Fibroblast of lung (primary cell): ENCODE measurements at regions not wholly inside any gene's neighbourhood (a gene's known extent, or its start where the extent isn't known, plus 50 kb on each side); places are given as distances from the start of the nearest gene placed in this dataset.
A peak's percentile ranks its signal among the peaks of the same experiment; 100 is the strongest.
"Not testable (repeated sequence)": the region's sequence is repeated elsewhere in the genome, so short reads cannot be mapped to it uniquely, and the experiment has no call there.

Experiments used
- DNase-seq, 2 donors: peaks; one replicate each; pipeline versions ENCODE4 v3.0.0 to v3.0.0-alpha.2; 2010; ENCODE audit warnings: low read depth in 2 of 2
- H2AFZ ChIP-seq: 2 replicates; pipeline ENCODE4 v1.5.1; 2012; ENCODE audit warnings: low read length, control low read depth, inconsistent platforms
- H3K27ac ChIP-seq: 2 replicates; pipeline ENCODE4 v1.5.1; 2011; ENCODE audit warnings: low read length, control low read depth; ENCODE audit not compliant: insufficient read depth
- H3K27me3 ChIP-seq: 2 replicates; pipeline ENCODE4 v1.5.1; 2011; ENCODE audit warnings: mild to moderate bottlenecking, low read length; ENCODE audit not compliant: control insufficient read depth, insufficient read depth
- H3K36me3 ChIP-seq: 2 replicates; pipeline ENCODE4 v1.5.1; 2011; ENCODE audit warnings: low read length; ENCODE audit not compliant: control insufficient read depth, insufficient read depth
- H3K4me1 ChIP-seq: 2 replicates; pipeline ENCODE4 v1.5.1; 2011; ENCODE audit warnings: low read length; ENCODE audit not compliant: control insufficient read depth, insufficient read depth; ENCODE audit errors: extremely low read depth
- H3K4me2 ChIP-seq: 2 replicates; pipeline ENCODE4 v1.5.1; 2011; ENCODE audit warnings: low read length, control low read depth; ENCODE audit not compliant: insufficient read depth; ENCODE audit errors: extremely low read depth
- H3K4me3 ChIP-seq, 4 experiments: fragments of 200-600 bp in 1 of 4; sonication (generic) in 1 of 4; replicated peaks in 1 of 4; 2 replicates each; pipeline ENCODE4 v1.5.1; 2011 to 2016; ENCODE audit warnings: low read length in 4 of 4, low read depth in 3 of 4, mild to moderate bottlenecking in 3 of 4, control low read depth in 2 of 4, inconsistent platforms in 1 of 4, mixed read lengths in 1 of 4; ENCODE audit not compliant: insufficient read depth in 1 of 4; ENCODE audit errors: control extremely low read depth in 1 of 4
- H3K79me2 ChIP-seq: 2 replicates; pipeline ENCODE4 v1.5.1; 2012; ENCODE audit warnings: mild to moderate bottlenecking, low read length, inconsistent platforms; ENCODE audit not compliant: control insufficient read depth, insufficient read depth
- H3K9ac ChIP-seq: 2 replicates; pipeline ENCODE4 v1.5.1; 2011; ENCODE audit warnings: mild to moderate bottlenecking, low read length, control low read depth; ENCODE audit not compliant: insufficient read depth
- H3K9me3 ChIP-seq: 2 replicates; pipeline ENCODE4 v1.5.1; 2012; ENCODE audit warnings: low read depth, low read length; ENCODE audit not compliant: control insufficient read depth, insufficient read depth
- H4K20me1 ChIP-seq: 2 replicates; pipeline ENCODE4 v1.5.1; 2011; ENCODE audit warnings: low read length; ENCODE audit not compliant: control insufficient read depth, insufficient read depth; ENCODE audit errors: extremely low read depth
- EZH2 ChIP-seq: IDR thresholded peaks from 2 replicates; pipeline ENCODE4 v1.5.1; 2012; ENCODE audit warnings: low read length, control low read depth, mild to moderate bottlenecking; ENCODE audit errors: missing control alignments
- TF ChIP-seq, protein P1 (sequence below), 2 donors: IDR thresholded peaks in 1 of 2; conservative IDR thresholded peaks in 1 of 2; 1 replicate in 1 of 2; 2 replicates in 1 of 2; pipeline ENCODE4 v1.5.1; 2011 to 2012; ENCODE audit warnings: low read length in 2 of 2, control low read depth in 1 of 2, inconsistent platforms in 1 of 2, low read depth in 1 of 2, mild to moderate bottlenecking in 1 of 2

DNA sequence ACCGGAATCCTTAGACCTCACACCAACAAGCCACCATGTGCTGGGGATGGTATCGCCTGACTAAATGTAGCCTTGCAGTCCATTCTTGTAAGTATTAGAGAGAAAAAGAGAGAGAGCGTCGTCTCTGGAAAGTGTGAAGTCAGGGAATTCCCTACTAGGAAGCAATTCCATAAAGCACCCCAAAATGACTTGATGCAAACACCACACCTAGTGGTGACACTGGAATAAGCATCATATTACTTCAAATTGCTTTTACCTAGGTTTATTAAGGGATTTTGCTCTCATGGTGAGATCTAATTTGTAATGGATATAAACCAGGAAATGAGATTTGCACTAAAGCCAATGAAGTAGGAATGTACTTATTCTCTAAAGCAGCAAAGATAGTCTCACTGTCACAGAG, 111.4 kb upstream of the METTL9 start:
- not testable (repeated sequence) for H3K9ac ChIP-seq, H3K27me3 ChIP-seq, DNase-seq, H2AFZ ChIP-seq, H3K4me3 ChIP-seq, H3K4me2 ChIP-seq, H3K36me3 ChIP-seq, H3K79me2 ChIP-seq, H3K27ac ChIP-seq, H4K20me1 ChIP-seq, H3K9me3 ChIP-seq, H3K4me1 ChIP-seq

DNA sequence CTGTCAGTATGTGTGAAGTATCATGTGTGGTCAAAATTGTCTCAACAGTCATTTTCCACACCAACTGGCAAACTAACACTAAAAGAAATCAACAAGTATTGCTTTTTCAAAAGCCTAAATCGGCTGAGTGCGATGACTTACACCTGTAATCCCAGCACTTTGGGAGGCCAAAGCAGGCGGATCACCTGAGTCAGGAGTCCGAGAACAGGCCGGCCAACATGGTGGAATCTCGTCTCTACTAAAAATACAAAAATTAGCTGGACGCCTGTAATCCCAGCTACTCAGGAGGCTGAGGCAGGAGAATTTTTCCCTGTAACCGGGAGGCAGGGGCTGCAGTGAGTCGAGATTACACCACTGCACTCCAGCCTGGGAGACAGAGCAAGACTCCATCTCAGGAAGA, 100.3 kb upstream of the METTL9 start:
- not testable (repeated sequence) for H3K27ac ChIP-seq, H2AFZ ChIP-seq, H3K4me1 ChIP-seq, H3K27me3 ChIP-seq, H3K4me2 ChIP-seq, H3K36me3 ChIP-seq, DNase-seq, H3K4me3 ChIP-seq, H3K9ac ChIP-seq, H3K9me3 ChIP-seq, H4K20me1 ChIP-seq
- H3K79me2 ChIP-seq = peaks cover 15% of the 10 kb centered on the region

DNA sequence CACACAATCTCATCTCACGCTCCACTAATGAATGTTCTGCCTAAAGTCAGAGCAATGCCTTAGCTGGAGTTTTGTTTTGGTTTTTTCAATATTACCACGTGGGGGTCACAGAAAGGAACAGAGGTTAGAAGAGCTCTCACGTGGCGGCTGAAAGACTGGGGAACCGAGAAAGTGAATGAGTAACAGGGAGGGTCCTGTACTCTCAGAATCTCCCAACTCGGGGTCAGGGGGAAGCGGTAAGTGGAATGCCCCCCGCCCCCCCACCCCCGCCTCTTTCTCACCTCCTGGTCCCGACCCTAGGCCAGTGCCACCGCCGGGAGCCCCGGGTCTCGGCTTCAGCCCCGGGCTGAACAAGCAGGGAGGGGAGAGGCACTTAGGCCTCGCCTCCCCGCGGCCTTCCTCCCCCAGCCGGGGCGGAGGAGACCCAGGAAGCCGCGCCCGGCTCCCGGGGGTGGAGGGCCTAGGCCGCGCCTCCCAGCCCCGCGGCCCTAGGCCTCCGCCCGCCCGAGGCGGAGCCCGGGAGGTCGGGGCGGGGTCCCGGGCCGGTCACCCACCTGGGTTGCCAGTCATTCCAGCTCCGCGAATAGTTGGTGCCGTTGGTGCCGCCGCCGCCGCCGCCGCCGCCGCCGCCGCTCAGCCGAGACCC, 98.0 kb upstream of the METTL9 start:
- H4K20me1 ChIP-seq, H3K27me3 ChIP-seq, H3K36me3 ChIP-seq, H2AFZ ChIP-seq, H3K9me3 ChIP-seq, H3K4me1 ChIP-seq: not testable (repeated sequence)
- peak overlapping the region; percentile 40 to 97 (median 78) for H3K4me3 ChIP-seq
- H3K27ac ChIP-seq = peak overlapping the region; percentile 82
- DNase-seq = peak; percentile 43 to 58
- peak overlapping the region; percentile 44 for H3K4me2 ChIP-seq
- H3K9ac ChIP-seq = peak overlapping the region; percentile 71
- H3K79me2 ChIP-seq = peaks cover 20% of the 10 kb centered on the region

DNA sequence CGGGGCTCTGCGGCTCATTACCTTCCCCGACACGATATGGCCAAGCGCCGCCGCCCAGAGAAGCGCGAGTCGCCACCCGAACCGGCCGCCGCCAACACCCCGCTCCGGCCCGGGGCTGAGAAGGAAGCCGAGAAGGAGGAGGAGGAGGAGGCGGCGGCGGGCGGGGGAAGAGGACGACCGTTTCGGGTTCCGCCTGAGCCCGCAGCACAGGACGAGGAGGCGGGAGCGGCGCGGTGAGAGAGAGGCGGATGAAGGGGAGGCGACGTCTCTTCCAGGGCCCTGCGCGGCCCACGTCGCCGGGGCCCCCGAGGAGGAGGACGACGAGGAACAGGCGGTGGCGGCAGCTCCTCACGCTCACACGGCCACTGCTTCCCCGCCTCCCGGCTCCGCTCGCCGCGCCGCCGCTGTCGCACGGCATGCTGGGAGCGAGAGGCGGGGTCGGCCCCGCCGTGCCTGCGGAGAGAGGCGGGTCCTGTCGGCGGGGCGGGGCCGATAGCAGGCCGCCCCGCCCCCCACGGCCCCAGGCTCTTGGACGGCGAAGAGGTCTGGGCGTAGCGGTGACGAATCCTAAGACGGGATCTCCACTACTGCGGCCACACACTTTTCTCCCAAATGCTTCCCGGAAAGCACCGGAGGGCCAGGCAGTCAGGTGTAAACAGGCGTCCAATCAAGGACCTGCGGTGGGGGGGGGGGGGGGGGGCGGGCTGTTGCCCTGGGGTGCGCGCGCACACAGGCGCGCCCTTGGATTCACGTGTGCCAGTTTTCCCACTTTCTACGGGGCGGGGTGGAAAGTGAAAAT, 97.3 kb upstream of the METTL9 start:
- no peaks in the 10 kb centered on the region for H3K9me3 ChIP-seq
- peak overlapping the region; percentile 71 for H3K9ac ChIP-seq
- H3K27me3 ChIP-seq = no peaks in the 10 kb centered on the region
- peak; percentile 93 to 96 for DNase-seq
- H3K4me2 ChIP-seq = peak overlapping the region; percentile 68
- H3K4me3 ChIP-seq = peak overlapping the region; percentile 40 to 97 (median 78)
- H3K27ac ChIP-seq = peak overlapping the region; percentile 82
- H3K79me2 ChIP-seq = peaks cover 26% of the 10 kb centered on the region
- H3K4me1 ChIP-seq = peaks cover 2% of the 10 kb centered on the region
- no peaks in the 10 kb centered on the region for H4K20me1 ChIP-seq
- no peaks in the 10 kb centered on the region for H3K36me3 ChIP-seq
- peak overlapping the region; percentile 67 for H2AFZ ChIP-seq
- TF ChIP-seq, protein P1, sequence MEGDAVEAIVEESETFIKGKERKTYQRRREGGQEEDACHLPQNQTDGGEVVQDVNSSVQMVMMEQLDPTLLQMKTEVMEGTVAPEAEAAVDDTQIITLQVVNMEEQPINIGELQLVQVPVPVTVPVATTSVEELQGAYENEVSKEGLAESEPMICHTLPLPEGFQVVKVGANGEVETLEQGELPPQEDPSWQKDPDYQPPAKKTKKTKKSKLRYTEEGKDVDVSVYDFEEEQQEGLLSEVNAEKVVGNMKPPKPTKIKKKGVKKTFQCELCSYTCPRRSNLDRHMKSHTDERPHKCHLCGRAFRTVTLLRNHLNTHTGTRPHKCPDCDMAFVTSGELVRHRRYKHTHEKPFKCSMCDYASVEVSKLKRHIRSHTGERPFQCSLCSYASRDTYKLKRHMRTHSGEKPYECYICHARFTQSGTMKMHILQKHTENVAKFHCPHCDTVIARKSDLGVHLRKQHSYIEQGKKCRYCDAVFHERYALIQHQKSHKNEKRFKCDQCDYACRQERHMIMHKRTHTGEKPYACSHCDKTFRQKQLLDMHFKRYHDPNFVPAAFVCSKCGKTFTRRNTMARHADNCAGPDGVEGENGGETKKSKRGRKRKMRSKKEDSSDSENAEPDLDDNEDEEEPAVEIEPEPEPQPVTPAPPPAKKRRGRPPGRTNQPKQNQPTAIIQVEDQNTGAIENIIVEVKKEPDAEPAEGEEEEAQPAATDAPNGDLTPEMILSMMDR (conservative IDR thresholded peaks at IDR 0.05 in 1 of 2, IDR thresholded peaks at IDR 0.05 in 1 of 2; ENCODE audit: low read depth in 1 of 2, low read length in 2 of 2) = no peak
- TF ChIP-seq EZH2 = no peak

DNA sequence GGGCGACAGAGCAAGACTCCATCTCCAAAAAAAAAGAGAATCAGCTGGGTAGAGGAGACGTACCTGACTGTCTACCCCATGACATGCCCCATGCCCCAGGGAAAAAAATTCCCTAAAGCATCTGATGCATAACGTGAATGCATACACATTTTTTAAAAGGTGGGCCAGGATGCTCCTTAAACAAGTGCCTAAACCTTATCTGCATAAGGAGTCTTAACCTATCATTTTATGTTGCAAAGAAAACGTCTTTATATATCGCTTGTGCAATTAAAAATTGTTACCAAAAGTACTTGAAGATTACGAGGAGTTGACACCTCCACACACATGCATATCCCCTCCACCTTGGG, 95.8 kb upstream of the METTL9 start:
- H3K27me3 ChIP-seq, H3K9me3 ChIP-seq, H3K4me1 ChIP-seq, DNase-seq, H4K20me1 ChIP-seq, H3K4me2 ChIP-seq, H3K4me3 ChIP-seq, H3K9ac ChIP-seq, H3K36me3 ChIP-seq, H2AFZ ChIP-seq, H3K27ac ChIP-seq: not testable (repeated sequence)
- peaks cover 41% of the 10 kb centered on the region for H3K79me2 ChIP-seq
